OCI-LY1 (cell line): ENCODE measurements at regions not wholly inside any gene's neighbourhood (a gene's known extent, or its start where the extent isn't known, plus 50 kb on each side); places are given as distances from the start of the nearest gene placed in this dataset.

Experiments
- H2AFZ ChIP-seq: fragments of 200-600 bp; sonication (generic), shearing (Covaris generic); 2 replicates; pipeline ENCODE4 v1.6.0; 2014; ENCODE audit warnings: antibody characterized with exemption, mild to moderate bottlenecking, low read length
- H3F3A ChIP-seq: fragments of 200-600 bp; sonication (generic), shearing (Covaris generic); 2 replicates; pipeline ENCODE4 v1.6.0; 2014; ENCODE audit warnings: mild to moderate bottlenecking, antibody characterized with exemption, low read length, moderate library complexity; ENCODE audit not compliant: insufficient read depth
- H3K27ac ChIP-seq: fragments of 200-600 bp; sonication (generic); 2 replicates; pipeline ENCODE4 v1.5.1; 2014; ENCODE audit warnings: low read length, mixed run types, mild to moderate bottlenecking, low read depth; ENCODE audit not compliant: poor library complexity, severe bottlenecking
- H3K27me3 ChIP-seq: fragments of 200-600 bp; sonication (generic); 2 replicates; pipeline ENCODE4 v1.6.0; 2014; ENCODE audit warnings: antibody characterized with exemption, mild to moderate bottlenecking, low read length, moderate library complexity; ENCODE audit not compliant: insufficient read depth
- H3K36me3 ChIP-seq: fragments of 200-600 bp; sonication (generic); 2 replicates; pipeline ENCODE4 v1.6.1; 2014; ENCODE audit warnings: mild to moderate bottlenecking, antibody characterized with exemption, low read length, moderate library complexity, mixed read lengths; ENCODE audit not compliant: insufficient read depth
- H3K4me1 ChIP-seq: fragments of 200-600 bp; sonication (generic); 2 replicates; pipeline ENCODE4 v1.5.1; 2014; ENCODE audit warnings: mild to moderate bottlenecking, low read length, moderate library complexity; ENCODE audit not compliant: insufficient read depth, severe bottlenecking
- H3K4me2 ChIP-seq: fragments of 200-600 bp; sonication (generic), shearing (Covaris generic); 2 replicates; pipeline ENCODE4 v1.6.1; 2014; ENCODE audit warnings: low read length
- H3K4me3 ChIP-seq: fragments of 200-600 bp; sonication (generic); 2 replicates; pipeline ENCODE4 v1.5.1; 2014; ENCODE audit warnings: low read length, low read depth, mild to moderate bottlenecking, mixed read lengths; ENCODE audit not compliant: poor library complexity, severe bottlenecking
- H3K79me2 ChIP-seq: fragments of 200-600 bp; shearing (Covaris generic); 2 replicates; pipeline ENCODE4 v1.6.1; 2016; ENCODE audit warnings: mixed run types, low read length, mixed read lengths; ENCODE audit not compliant: insufficient read depth
- H3K9ac ChIP-seq: fragments of 200-600 bp; sonication (generic), shearing (Covaris generic); 2 replicates; pipeline ENCODE4 v1.6.1; 2014; ENCODE audit warnings: mild to moderate bottlenecking, low read length, mixed read lengths
- H3K9me2 ChIP-seq: fragments of 200-600 bp; sonication (generic), shearing (Covaris generic); 2 replicates; pipeline ENCODE4 v1.6.1; 2014; ENCODE audit warnings: low read depth, mild to moderate bottlenecking, low read length, mixed read lengths
- H3K9me3 ChIP-seq: fragments of 200-600 bp; shearing (Covaris generic); 2 replicates; pipeline ENCODE4 v1.6.1; 2014; ENCODE audit warnings: low read length, mixed read lengths
- H4K20me1 ChIP-seq: fragments of 200-600 bp; sonication (generic), shearing (Covaris generic); 2 replicates; pipeline ENCODE4 v1.6.0; 2016; ENCODE audit warnings: mild to moderate bottlenecking, low read length; ENCODE audit not compliant: insufficient read depth
- EZH2 ChIP-seq: fragments of 200-600 bp; sonication (generic), shearing (Covaris generic); IDR thresholded peaks from 2 replicates; pipeline ENCODE4 v1.8.0; 2017; ENCODE audit warnings: borderline replicate concordance, mixed run types, mild to moderate bottlenecking, antibody characterized with exemption, low read length, moderate library complexity, mixed read lengths
- TF ChIP-seq, protein P1 (sequence below): fragments of 200-600 bp; sonication (generic), shearing (Covaris generic); IDR thresholded peaks from 2 replicates; pipeline ENCODE4 v1.5.1; 2017; ENCODE audit warnings: mild to moderate bottlenecking, antibody characterized with exemption, low read length, moderate library complexity, mixed read lengths

DNA sequence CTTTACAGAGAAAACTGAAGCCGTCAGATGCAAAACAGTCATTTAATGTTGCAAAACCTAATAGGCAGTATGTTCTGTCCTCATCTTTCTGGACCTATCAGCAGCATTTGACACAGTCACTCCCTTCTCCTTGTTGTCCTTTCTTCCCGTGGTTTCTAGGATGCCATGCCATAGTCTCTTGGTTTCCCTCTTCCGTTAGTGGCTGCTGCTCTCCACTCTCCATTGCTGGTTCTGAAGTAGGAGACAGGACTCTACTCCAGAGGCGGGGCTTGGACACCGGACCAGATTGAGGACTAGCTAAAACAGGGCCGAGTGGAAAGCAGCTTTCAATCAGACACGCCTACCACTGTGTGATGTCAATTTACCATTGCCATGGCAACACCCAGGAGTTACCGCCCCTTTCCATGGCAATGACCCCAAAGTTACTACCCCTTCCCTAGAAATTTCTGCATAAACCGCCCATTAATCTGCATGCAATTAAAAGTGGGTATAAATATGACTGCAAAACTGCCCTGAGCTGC lies 88.8 kb upstream of the CCDC160 start:
- no peak for TF ChIP-seq EZH2
- TF ChIP-seq, protein P1, sequence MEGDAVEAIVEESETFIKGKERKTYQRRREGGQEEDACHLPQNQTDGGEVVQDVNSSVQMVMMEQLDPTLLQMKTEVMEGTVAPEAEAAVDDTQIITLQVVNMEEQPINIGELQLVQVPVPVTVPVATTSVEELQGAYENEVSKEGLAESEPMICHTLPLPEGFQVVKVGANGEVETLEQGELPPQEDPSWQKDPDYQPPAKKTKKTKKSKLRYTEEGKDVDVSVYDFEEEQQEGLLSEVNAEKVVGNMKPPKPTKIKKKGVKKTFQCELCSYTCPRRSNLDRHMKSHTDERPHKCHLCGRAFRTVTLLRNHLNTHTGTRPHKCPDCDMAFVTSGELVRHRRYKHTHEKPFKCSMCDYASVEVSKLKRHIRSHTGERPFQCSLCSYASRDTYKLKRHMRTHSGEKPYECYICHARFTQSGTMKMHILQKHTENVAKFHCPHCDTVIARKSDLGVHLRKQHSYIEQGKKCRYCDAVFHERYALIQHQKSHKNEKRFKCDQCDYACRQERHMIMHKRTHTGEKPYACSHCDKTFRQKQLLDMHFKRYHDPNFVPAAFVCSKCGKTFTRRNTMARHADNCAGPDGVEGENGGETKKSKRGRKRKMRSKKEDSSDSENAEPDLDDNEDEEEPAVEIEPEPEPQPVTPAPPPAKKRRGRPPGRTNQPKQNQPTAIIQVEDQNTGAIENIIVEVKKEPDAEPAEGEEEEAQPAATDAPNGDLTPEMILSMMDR: no peak
- Histone ChIP-seq H3K79me2 (no peaks in the 10 kb centered on the region), H3K9ac (no peak overlapping the region), H4K20me1 (no peaks in the 10 kb centered on the region), H3K9me2 (no peaks in the 10 kb centered on the region), H3K27ac (no peak overlapping the region), H3K36me3 (no peaks in the 10 kb centered on the region), H2AFZ (no peak overlapping the region), H3K4me2 (no peak overlapping the region), H3K9me3 (no peaks in the 10 kb centered on the region), H3F3A (no peaks in the 10 kb centered on the region), H3K4me1 (no peaks in the 10 kb centered on the region), H3K4me3 (no peak overlapping the region), H3K27me3 (no peaks in the 10 kb centered on the region)

DNA sequence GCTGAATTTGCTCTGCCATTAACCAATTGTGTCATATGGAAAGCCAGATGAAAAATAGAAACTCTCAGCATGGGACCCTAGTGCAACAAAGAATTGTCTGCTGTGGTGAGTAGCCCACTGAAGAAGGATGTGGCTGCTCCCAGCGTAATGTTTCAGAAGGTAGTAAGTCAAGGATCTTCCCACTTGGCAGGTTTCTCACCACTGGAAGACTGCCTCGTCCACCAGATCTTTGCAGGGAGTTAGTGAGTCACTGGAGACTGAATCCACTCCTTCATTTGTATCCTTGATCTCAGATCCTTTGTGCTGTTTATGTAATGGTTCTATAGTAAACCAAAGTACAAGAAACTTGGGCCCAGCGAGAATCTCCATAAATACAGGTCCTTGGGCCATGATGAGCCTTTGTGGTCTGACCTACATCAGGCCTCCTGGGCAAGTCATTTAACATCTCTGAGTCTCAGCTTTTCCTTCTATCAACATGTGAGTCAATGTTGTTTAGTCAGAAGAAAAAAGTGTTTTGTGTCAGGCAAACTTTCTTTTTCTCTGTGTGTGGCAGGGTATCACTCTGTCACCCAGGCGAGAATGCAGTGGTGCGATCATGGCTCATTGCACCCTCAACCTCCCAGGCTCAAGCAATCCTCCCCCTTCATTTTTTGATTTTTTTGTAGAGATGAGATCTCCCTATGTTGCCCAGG lies 78.0 kb upstream of the CCDC160 start:
- Histone ChIP-seq H4K20me1 (no peaks in the 10 kb centered on the region), H3K79me2 (no peaks in the 10 kb centered on the region)

DNA sequence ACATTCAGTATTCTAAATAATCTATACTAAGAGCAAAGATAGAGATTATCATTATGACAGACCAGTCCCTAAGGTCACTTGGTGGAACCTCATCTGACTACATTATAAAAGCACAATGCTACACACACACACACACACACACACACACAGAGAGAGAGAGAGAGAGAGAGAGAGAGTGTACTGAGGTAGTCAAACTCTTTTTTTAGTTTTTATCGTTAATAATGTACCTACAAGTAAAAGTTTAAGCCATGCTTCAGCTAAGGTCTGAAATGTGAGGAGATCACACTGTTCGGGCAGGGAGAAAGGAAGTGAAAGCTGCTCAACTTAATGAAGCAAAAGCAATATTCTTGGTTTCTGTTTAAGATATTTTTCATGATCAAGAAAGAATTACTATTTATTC lies 75.8 kb upstream of the CCDC160 start:
- Histone ChIP-seq H4K20me1 (no peaks in the 10 kb centered on the region), H3K4me1 (no peaks in the 10 kb centered on the region), H3K9me2 (no peaks in the 10 kb centered on the region), H3K4me2 (no peak overlapping the region), H3K27ac (no peak overlapping the region), H3K36me3 (no peaks in the 10 kb centered on the region), H3K9me3 (no peaks in the 10 kb centered on the region), H3F3A (no peaks in the 10 kb centered on the region), H2AFZ (no peak overlapping the region), H3K27me3 (no peaks in the 10 kb centered on the region), H3K79me2 (no peaks in the 10 kb centered on the region), H3K9ac (no peak overlapping the region), H3K4me3 (no peak overlapping the region)
- no peak for TF ChIP-seq EZH2
- TF ChIP-seq, protein P1: no peak

More for the DNA sequence above, 78.0 kb upstream of the CCDC160 start:
- Histone ChIP-seq H3K4me3 (no peak overlapping the region), H2AFZ (no peak overlapping the region), H3K9me3 (no peaks in the 10 kb centered on the region), H3F3A (no peaks in the 10 kb centered on the region), H3K27ac (no peak overlapping the region), H3K4me1 (no peaks in the 10 kb centered on the region), H3K9me2 (no peaks in the 10 kb centered on the region), H3K4me2 (no peak overlapping the region), H3K36me3 (no peaks in the 10 kb centered on the region), H3K27me3 (no peaks in the 10 kb centered on the region), H3K9ac (no peak overlapping the region)
- TF ChIP-seq, protein P1: no peak
- TF ChIP-seq EZH2: no peak
